Astrocyte of the spinal cord (primary cell): ENCODE measurements at regions not wholly inside any gene's neighbourhood (a gene's known extent, or its start where the extent isn't known, plus 50 kb on each side); places are given as distances from the start of the nearest gene placed in this dataset.

ENCODE experiments used
- DNase-seq: peaks from one replicate; pipeline ENCODE4 v3.0.0; 2011; ENCODE audit warnings: low read depth, low spot score
- H3K4me3 ChIP-seq: 2 replicates; pipeline ENCODE4 v1.5.1; 2011; ENCODE audit warnings: low read depth, mild to moderate bottlenecking, low read length, moderate library complexity
- in situ Hi-C: cut with HindIII; loops from 2 replicates; pipeline ENCODE4 v1.10.0; 2017; ENCODE audit warnings: low sequenced_read_pairs
- TF ChIP-seq, protein P1 (sequence below): IDR thresholded peaks from 2 replicates; pipeline ENCODE4 v1.5.1; 2012; ENCODE audit warnings: low read depth, mild to moderate bottlenecking, low read length, inconsistent platforms

DNA sequence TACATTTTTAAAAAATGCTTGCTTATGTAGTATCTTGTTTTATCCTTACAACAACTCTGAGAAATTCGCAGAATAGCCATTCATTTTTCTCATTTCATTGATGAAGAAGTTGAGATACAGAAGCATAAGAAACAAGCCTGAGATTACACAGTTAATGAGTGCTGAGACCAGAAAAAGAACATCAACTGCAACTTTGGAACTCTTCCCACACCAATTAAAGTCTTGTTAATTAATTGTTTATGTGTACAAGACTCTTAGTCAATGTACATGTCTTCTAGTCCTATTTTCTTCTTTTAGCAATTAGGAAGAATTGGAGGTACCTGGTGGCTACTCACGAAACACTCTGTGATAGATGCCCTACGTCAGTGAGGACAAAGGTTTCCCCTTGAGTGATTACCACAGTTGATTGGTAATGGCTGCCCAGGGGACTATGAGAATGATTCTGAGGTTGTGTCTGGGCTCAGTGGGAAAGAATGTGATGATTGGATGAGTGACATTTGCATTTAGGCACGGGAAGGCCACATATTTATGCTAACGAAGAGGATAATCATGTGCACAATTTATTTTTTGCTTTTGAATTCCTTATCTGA lies 187.4 kb upstream of the KCNK2 start:
- DNase-seq, result no peak
- TF ChIP-seq, protein P1, sequence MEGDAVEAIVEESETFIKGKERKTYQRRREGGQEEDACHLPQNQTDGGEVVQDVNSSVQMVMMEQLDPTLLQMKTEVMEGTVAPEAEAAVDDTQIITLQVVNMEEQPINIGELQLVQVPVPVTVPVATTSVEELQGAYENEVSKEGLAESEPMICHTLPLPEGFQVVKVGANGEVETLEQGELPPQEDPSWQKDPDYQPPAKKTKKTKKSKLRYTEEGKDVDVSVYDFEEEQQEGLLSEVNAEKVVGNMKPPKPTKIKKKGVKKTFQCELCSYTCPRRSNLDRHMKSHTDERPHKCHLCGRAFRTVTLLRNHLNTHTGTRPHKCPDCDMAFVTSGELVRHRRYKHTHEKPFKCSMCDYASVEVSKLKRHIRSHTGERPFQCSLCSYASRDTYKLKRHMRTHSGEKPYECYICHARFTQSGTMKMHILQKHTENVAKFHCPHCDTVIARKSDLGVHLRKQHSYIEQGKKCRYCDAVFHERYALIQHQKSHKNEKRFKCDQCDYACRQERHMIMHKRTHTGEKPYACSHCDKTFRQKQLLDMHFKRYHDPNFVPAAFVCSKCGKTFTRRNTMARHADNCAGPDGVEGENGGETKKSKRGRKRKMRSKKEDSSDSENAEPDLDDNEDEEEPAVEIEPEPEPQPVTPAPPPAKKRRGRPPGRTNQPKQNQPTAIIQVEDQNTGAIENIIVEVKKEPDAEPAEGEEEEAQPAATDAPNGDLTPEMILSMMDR, result no peak
- in situ Hi-C loops, result no loop called here
- H3K4me3 ChIP-seq, result no peak overlapping the region

DNA sequence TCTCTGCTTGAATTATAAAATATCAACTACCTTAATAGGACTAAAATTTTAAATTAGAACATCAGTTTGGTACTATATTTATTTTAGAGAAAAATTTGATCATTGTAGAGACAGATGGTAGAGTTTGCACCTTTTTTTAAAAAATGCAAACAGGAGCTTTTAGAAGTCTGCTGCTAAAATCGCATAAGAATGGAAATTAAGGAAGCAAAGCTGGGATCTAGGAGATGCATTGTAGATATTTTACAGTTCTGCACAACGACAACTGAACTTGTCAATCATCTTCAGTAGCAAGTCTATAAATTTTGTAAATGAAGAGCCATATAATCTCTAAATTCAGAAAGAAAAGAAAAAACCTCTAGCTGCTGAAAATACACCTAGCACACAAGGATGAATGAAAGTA lies 185.6 kb upstream of the KCNK2 start:
- no peak for DNase-seq
- in situ Hi-C loops, result no loop called here
- no peak overlapping the region for H3K4me3 ChIP-seq
- TF ChIP-seq, protein P1, result no peak

DNA sequence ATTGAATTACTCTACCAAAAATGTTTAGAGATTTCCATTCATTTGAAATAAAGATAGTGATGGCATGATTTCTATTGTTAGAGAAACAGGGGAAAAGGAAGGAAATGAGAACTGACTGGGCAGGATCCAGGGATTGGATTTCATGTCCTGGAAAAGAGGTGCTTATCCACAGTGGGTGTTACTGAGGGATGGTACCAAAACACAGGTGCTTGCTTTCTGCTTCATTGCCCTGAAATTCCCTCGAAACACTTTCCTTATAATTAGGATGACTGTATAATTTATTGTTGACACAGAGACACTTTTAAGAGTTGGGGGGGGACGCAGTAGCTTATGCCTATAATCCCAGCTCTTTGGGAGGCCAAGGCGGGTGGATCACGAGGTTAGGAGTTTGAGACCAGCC lies 185.0 kb upstream of the KCNK2 start:
- in situ Hi-C loops, result no loop called here
- no peak overlapping the region for H3K4me3 ChIP-seq
- DNase-seq, result no peak
- TF ChIP-seq, protein P1, result no peak

DNA sequence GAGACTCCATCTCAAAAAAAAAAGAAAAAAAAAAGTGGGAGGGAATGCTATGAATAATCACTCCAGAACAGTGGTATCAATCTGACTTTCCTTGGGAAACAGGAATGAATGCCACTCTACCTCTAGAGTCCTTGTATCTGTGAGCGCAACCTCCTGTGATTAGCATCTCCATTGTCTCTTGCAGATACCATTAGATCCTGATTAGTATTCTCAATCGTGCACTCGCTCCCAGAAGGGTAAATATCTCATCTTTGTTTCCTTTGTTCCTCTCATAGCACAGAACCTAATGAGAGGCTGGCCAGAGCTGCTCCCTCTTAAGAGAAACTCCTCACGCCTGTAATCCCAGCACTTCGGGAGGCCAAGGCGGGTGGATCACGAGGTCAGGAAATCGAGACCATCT lies 184.4 kb upstream of the KCNK2 start:
- no peak for DNase-seq
- in situ Hi-C loops, result no loop called here
- TF ChIP-seq, protein P1, result no peak

DNA sequence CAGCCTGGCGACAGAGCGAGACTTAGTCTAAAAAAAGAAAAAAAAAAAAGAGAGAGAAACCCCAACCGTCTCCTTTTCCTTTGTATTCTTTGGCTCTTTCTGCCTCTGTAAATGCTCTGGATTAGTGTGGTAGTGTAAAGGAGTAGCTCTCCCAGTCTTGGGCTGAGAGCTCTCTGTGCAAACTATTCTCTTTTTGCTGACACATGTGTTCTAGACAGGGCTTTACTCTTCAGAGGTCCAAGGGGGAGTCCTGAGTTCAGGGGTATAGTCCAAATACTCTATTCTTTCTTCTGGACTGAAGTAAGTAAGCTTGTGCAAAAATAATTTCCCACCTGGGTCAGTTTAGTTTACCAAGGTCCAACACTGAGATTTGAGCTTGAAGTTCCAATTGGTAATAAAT lies 183.8 kb upstream of the KCNK2 start:
- no peak for DNase-seq
- no peak overlapping the region for H3K4me3 ChIP-seq
- in situ Hi-C loops, result no loop called here
- TF ChIP-seq, protein P1, result no peak

More for the DNA sequence above, 184.4 kb upstream of the KCNK2 start:
- H3K4me3 ChIP-seq, result no peak overlapping the region

DNA sequence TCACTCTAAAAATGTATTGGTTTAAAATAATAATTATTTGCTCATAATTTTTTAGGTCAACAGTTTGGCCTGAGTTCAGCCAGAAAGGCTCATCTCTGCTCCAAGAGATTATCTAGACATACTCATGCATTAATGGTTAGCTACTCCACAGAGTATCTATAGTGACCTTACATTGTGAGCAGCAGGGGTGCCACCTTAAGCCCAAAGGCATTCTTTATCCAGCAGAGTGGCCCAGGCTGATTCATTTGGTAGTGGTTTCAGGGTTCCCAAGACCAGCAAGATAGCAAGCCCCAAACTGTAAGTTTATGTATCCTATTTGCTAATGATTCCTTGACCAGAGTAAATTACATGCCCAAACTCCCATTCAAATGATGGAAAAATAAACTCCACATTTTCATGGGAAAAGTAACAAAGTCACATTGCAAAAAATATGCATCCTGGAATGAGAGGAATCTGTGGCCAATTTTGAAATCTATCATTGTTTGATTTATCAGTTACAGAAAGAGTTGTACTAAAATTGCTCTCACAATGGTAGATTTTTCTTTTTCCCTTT lies 182.6 kb upstream of the KCNK2 start:
- TF ChIP-seq, protein P1, result no peak
- in situ Hi-C loops, result no loop called here
- H3K4me3 ChIP-seq, result no peak overlapping the region
- DNase-seq, result peak; percentile 22
